Anterior cingulate cortex (tissue), 58 donors: ENCODE measurements at regions not wholly inside any gene's neighbourhood (a gene's known extent, or its start where the extent isn't known, plus 50 kb on each side); places are given as distances from the start of the nearest gene placed in this dataset.

Source experiments
- DNase-seq, 58 donors: peaks; one replicate each; lab custom pipeline; 2025; lab: John Stamatoyannopoulos, UW

DNA sequence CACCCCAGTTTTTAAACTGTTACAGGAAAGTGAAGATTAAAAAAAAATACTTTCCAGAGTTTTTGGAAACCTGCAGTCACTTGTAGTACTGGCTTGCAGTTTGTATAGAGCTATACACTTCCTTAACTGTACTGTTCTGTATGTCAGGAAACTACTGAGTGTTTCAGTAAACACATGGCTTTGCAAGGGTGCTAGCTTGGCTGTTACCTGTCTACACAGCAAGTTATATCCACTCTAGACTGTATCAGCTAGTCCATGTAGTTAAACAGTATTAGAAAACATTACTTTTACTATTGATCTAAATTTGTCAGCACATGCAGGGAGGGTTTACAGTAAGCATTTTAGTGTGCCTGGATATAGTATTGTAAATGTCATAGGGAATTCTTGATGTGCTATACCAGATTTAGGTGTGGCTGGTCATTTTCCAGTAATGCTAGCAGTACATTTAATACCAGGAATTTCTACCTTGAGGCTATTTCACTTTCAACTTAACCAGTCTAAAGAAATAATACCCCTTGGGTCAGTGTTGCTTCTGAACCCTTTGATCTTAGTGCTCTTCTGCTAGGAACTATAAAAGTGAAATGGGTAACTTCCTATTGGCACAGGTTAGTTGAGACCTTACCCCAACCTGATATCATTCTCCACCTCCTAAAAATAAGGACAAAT lies 192.3 kb upstream of the ANKRD50 start:
- no peak for DNase-seq

DNA sequence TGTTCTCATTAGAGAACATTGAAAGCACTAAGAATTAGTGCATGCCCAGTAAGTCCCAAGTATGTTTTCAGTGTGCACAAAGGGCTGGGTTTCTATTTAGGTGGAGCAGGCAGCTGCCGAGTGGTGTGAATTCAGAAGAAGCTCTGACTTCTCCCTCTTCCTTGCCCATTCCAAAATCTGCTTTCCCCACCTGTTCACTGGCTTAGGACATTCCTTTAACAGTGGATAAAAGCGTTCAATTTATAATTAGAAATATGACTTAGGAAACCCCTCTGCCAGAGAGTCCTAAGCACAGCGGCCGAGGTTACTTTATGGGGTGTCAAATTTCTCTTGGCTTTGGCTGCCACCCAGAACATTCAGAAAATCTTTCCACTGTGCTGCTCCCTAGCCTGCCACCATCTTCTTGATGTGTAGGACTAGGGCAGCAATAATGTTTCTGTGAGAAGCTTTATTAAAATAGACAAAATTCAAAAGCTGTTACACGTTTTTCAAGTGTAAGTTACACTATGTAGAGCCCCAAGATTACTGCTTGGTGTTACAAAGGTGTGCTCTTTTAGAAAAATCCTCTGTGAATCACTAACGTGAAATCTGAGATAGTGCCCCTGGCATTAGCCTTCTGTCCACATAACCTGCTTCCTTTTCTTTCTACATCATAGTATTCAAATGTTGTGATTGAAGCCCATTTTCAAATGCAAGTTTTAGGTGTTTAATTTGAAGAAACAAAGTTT lies 191.6 kb upstream of the ANKRD50 start:
- peak in 1 of 58 donors; percentile 0 for DNase-seq

DNA sequence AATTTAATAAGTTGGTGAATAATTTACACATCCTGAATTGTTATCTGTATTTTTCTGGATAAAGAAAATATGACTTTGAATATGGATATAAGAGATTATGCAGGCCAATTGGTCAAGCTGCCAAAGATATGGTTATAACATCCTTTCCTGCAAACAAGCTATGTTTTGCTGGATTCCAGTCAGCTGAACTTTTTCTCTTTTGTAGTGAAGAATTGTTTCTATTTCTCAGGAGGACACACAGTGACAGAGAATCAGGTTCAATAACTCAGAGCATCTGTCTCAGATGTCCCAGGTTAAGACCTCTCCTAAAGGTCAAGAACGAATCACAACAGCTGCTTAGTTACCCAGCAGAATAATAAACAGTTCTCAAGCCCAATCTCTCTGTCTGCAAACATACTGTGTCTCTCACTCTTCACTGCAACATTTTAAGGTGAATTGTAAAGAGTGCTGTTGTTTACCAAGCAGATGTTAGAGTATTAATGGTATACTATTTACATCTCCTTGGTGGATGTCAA lies 189.5 kb upstream of the ANKRD50 start:
- DNase-seq, result no peak

DNA sequence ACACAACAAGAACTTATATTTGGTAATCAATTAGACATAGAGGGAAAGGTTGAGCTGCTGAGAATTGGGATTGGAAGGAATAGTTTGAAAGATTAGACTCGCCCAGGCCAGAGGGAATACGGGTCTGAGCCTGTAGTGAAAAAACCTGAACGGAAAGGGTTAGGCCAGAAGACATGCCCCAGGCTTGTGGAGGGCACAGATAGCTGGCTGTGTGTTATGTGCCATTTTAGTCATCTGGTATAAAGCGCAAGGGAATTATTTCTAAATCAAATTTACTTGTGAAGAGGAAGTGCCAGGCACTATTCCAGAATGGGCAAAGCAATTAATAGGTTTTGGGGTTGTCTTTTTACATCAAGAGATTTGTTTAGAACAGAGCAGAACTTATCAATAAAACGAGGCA lies 187.5 kb upstream of the ANKRD50 start:
- DNase-seq, result no peak

DNA sequence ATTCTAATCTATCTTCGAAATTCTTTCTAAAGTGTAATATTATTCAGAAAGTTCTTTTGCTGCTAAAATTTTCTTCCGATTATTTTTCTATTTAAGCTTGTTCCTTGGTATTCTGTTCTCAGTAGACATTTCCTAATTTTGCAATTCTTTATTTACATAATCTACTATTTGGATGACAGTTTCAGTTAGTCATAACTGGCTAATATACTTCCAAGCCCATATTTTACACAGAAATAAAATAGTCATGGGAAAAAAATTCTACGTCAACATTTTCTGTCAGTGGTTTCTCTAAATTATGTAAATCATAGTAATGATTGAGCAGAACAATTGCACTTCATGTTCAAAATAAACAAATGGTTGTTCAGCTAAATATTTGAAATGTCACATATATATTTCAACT lies 178.0 kb upstream of the ANKRD50 start:
- DNase-seq, result no peak

DNA sequence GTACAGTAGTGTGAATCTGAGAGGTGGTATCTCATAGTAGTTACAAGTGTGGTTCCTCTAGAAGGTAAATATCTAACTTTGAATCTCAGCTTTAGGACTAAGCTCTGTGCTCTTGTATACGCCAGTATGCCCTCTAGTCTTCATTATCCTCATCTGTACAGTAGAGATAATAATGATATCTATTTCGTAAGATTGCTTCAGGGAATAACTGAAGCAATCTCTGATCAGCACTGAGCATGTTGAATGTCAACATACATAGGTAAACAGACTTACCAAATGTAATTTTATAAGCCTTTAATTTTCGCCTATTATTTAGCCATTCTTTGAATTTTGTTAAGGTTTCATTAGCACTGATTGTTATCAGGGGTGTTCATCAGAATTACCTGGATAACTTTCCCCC lies 175.2 kb upstream of the ANKRD50 start:
- DNase-seq, result no peak

DNA sequence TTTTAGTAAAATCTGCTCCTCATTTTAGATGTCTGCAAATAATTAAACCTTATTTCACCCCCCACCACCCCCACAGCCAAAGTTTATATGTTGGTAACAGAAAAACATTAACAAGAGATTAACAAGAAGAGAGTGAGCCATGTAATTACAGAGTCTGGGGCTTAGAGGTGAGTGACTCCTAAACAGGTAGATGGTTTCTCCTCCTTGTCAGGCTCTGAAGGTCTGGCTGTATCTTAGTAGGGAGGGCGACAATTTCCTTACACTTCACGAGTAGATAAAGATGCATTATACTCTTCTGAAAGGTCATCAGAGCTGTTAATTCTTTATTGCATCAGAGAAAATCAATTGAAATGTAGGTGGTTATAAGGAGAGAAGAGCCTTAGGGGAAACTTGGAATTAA lies 171.8 kb upstream of the ANKRD50 start:
- DNase-seq, result no peak

DNA sequence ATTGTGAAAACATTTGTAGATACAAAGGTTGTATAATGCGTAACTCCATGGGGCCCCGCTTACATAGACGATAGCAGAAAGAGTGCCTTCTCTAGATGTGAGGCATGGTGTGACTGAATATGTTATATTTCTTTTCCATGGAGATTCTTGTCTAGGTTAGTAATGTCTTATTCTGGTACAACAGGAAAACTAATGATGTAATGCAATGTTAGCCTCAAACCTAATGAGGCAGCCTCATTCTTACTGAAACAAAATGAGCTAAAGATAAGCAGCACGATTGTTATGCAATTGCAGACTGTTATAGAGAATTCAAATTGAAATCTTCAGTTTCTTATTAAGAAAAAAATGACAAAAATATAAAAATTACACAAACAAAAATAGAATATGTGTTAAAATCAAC lies 171.1 kb upstream of the ANKRD50 start:
- DNase-seq, result no peak

DNA sequence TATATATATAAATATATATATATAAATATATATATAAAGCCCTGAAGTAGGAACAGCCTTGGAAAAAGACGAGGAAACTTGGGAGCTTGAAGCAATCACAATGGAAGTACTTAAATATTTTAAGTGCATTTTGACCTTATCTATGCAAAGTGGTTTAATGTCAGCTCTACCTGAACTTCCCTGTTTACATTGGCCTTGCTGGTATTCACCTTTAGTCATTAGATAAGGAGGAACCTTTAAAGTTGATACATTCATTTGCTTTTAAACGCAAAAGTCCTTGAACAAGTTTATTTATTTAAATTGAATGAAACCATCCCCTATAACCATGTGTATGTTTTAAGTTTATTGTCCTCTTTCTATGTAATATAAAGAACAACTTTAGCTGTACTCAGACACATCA lies 166.7 kb upstream of the ANKRD50 start:
- no peak for DNase-seq

DNA sequence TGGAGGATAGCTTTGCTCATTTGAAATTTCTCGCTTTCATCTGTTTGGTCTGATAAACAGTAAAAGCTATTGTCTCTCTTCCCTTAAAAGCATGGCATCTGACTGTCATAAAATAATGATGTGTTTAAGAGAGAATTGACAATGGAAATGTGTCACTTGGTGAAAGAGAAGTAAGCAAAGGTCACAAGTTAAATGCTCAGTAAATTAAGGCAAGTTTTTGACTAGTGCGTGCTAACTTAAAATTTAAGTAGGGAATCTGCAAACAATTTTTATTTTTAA lies 161.6 kb upstream of the ANKRD50 start:
- DNase-seq, result no peak

DNA sequence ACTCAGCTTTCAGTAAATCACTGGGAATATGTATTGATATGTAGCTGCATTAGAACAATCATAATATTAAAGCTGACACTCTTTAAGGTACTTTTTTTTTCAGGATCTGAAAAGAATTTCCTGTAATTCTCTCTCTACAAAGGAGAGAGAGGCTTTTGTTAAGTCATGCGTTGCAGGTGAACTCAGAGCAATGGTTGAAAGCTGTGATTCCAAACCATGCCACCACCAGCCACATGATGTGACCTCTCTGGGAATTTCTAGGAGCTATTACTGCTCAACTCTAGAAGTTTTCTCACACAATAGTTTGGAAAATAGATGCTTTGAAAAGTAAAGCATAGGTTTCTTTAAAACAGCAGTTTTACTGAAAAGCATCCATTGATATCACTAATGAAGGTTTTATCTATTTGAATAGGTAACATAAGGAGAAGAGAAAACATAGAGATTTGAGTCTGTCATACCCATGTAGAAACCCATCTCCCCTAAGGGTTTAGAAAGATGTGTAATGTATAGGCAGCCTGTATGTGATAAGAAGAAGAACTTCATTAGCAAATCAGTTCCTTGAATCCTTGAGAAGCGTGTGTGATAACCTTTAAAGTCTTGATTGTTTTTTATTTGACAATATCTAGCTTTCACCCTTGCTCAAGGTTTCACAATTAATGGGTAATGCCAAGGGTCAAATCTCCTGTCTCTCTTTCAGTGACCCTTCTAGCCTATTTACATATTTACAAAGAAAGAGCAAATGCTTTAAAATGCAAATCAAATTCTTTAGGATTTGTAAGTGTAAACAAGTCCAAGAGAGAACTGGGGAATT lies 161.0 kb upstream of the ANKRD50 start:
- DNase-seq, result no peak

DNA sequence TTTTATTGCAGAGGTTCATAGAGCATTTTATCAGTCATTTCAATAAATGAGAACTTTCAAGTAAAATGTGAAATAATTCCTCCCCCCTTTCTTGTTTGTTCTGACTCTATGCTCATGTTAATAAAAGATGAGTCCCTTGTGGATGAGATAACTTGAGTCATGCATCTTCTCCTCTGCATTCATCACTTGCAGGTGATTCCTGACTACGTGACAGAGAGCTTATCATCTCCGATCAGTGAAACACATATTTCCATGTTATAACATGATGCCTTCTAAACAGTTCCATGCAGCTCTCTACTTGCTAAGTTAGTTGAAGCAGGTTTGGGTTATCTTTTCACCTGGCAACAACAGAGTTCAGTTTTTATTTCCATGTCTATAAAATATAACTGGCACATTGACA lies 160.1 kb upstream of the ANKRD50 start:
- DNase-seq, result no peak

DNA sequence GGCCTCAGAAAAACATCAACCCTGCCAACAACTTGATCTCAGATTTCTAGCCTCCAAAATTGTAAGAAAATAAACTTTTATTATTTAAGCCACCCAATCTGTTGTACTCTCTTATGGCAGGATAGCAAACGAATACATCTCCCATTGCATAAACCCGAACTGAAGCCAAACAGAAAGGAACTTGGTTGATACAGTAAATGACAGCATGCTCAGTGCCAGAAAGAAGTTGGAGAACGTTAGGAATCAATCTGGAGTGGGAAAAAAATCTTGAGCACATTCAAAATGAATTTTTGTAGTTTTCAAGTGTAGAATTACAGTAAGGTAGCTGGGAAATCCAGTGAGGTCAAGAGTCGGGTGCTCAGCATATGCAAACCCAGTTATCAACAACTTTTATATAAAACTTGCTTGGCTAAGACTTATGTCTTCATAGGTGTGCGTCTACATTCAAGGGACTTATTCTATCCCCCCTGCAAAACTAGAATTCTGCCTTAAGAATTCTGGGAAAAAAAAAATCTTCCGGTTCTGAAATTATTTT lies 157.5 kb upstream of the ANKRD50 start:
- DNase-seq, result no peak

DNA sequence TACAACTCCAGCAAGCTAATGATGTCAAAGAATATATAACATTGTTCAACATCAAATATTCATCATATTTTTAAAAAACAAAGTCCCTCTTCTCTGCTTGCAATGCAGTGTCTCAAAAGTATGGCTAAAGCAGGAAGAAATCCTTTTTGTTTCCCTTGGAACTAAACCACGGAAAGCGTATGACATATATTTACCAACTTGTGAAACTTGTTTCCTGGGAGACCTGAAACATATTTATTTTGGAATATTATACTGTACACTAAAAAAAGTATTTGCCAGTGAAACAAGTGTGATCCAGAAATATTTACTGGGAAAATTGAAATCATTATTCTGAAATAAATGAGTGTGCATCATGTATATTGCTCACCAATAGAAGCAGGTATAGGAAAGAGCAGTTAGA lies 156.0 kb upstream of the ANKRD50 start:
- no peak for DNase-seq

DNA sequence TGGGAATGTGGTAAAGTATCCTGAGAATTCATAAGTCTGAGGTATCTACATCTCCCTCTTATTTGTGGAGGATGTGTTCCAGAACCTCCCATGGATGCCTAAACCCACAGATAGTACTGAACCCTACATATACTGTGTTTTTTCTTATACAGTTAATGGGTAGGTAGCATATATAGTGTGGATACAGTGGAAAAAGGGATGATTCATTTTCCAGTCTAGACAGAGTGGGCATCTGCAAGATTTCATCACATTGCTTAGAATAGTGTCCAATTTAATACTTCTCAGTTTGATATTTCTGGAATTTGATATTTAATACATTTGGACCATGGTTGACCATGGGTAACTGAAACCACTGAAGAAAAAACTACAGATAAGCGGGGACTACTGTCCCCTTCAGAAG lies 155.0 kb upstream of the ANKRD50 start:
- DNase-seq, result no peak

DNA sequence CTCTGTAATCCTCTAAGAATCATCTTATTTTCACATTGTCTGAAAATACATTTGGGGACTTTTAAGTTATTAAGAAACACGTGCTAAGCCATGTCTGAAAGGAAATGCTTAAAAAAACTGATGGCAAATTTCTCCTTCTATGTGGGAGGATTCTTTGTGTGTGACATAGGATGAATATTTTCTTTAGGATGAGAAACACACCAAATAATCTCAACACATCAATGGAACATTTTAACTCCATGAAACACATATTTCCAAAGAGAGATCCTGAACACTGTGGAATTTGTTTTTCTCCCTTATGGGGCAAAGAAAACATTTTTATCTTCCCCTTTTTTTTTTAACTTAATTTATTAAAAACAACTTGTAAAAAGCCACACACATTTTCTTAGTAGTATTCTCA lies 153.8 kb upstream of the ANKRD50 start:
- DNase-seq, result no peak

DNA sequence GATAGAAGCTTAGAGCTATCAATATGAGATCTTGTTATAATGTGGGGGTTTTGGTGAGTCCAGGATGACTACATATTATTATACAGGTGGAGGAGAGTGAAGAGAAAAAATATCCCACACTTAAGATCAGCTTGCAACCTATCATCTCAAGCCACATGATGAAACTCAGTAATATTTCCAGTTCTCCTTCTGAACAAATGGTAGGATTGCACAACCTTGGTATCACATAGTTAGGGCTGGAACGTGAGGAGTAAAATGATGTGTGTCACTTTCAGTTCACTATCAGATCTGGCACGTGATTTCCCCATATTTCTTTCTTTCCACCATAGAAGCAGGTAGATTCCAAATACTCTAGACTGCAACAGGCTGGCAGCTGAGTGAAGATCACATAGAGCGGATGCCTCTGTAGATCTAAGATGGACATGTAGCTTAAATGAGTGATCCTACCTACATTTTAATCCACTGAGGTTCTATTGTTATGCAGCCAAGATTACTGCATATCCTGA lies 150.6 kb upstream of the ANKRD50 start:
- no peak for DNase-seq

DNA sequence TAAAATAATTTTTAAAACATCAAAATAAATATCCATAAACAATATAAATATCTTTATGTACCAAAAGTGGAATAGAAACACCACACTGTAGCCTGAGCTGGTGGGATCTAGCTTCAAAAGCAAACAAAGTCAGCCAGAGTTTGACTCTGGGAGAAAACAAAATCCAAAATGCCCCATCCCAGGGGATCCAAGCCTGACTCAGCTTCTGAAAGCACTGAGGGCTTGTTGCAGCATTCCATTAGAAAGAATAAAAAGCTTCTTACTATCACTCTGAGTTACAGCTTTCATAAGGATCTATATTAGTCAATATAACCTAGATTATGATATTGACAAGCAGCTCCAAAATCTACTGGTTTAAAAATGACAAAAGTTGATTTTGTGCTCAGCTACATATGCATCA lies 149.7 kb upstream of the ANKRD50 start:
- no peak for DNase-seq

DNA sequence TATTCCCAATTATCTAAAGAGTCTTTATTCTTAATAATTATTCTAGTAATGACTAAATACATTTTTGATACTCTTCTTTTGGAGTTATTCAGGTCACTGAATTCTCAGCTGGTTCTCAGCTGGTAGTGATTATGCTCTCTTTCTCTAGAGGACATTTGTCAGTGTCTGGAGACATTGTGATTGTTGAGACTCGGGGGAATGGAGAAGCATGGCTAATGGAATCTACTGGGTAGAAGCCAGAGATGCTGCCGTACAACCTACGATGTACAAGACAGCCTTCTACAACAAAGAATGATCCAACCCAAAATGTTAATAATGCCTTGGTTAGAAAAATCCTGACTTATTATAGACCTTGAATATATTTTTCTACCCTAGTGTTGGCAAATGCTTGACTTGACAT lies 149.2 kb upstream of the ANKRD50 start:
- no peak for DNase-seq

DNA sequence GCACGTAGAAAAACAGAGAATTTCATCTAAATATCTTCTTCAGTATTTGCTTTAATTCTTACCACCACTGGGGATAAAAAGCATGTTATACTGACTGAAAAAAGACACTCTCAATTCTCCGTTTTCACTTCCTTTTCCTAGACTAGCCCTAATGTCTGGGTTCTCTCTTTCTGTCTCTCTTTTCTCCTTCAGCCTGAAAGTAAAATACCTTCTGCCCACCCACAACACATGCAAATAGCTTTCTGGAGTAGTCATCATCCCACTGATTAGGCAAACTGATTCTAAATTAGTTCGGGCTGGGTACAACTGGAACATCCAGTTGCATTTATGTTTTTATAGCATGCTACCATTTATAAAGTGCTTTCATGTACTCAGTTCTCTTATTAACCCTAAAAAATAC lies 142.4 kb upstream of the ANKRD50 start:
- DNase-seq, result no peak

DNA sequence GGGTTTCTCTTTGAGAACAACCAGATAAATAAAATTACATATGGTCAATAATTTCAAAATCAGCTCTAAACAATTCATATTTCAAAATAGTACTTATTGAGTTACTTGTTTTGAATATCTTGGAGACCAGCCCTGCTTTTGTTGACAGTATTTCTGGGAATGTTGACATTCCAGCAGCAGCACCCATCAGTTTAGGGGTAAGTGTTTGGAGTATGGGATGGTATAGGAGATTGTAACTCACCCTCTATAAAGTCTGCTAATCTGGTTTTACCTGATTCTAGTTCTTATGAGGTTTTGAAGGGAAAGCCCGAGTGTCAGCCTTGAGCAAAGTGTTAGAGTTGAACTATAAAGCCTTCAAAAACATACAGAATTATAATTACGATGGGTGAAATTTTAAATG lies 139.2 kb upstream of the ANKRD50 start:
- no peak for DNase-seq
